HEK293T (cell line): ENCODE measurements at regions not wholly inside any gene's neighbourhood (a gene's known extent, or its start where the extent isn't known, plus 50 kb on each side); places are given as distances from the start of the nearest gene placed in this dataset.

Experiments used
- ARNT ChIP-seq: fragments of 450-650 bp; IDR thresholded peaks from 2 replicates; pipeline ENCODE4 v1.6.1; 2017; ENCODE audit warnings: mild to moderate bottlenecking
- CTBP1 ChIP-seq: fragments of 450-650 bp; IDR thresholded peaks from 2 replicates; pipeline ENCODE4 v1.6.1; 2016; ENCODE audit warnings: borderline replicate concordance
- ELF4 ChIP-seq: fragments of 450-650 bp; IDR thresholded peaks from 2 replicates; pipeline ENCODE4 v1.6.1; 2017; ENCODE audit warnings: antibody characterized with exemption
- FOXA1 ChIP-seq: fragments of 450-650 bp; IDR thresholded peaks from 2 replicates; pipeline ENCODE4 v1.6.1; 2016; ENCODE audit warnings: mild to moderate bottlenecking
- FOXK2 ChIP-seq: fragments of 450-650 bp; IDR thresholded peaks from 2 replicates; pipeline ENCODE4 v1.6.1; 2016; ENCODE audit warnings: mild to moderate bottlenecking
- FOXM1 ChIP-seq: fragments of 450-650 bp; IDR thresholded peaks from 2 replicates; pipeline ENCODE4 v1.6.1; 2017; ENCODE audit warnings: mild to moderate bottlenecking, borderline replicate concordance
- HDGF ChIP-seq: fragments of 450-650 bp; IDR thresholded peaks from 2 replicates; pipeline ENCODE4 v1.6.1; 2017; ENCODE audit warnings: antibody characterized with exemption, borderline replicate concordance
- SP1 ChIP-seq: fragments of 450-650 bp; IDR thresholded peaks from 2 replicates; pipeline ENCODE4 v1.6.1; 2017
- SUZ12 ChIP-seq: fragments of 450-650 bp; IDR thresholded peaks from 2 replicates; pipeline ENCODE4 v1.6.1; 2016; ENCODE audit warnings: mild to moderate bottlenecking
- ZNF384 ChIP-seq: fragments of 450-650 bp; IDR thresholded peaks from 2 replicates; pipeline ENCODE4 v1.6.1; 2016
- TF ChIP-seq, protein P1 (sequence below): fragments of 450-650 bp; IDR thresholded peaks from 2 replicates; pipeline ENCODE4 v1.6.1; 2016

DNA sequence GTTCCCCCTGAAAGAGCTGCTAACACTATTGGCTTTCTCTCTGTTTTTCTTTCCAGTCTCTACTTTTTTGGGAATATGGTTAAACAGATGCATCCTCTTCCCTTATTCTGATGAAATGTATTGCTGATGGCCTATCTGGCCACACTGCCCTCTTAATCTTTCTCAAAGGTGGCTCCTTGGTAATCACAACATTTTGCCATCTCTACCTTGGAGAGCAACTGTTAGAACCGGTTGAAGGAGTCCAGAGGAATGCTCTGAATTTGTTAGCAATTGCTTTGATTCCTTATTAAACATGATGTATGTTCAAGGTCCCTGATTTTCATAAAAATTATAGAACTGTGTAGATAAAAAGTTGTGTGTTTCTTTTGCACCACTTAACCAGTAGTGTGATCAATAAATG is 50.1 kb upstream of the ARID1A start:
- TF ChIP-seq FOXA1 (no peak), HDGF (no peak), FOXK2 (no peak), FOXM1 (no peak), SP1 (no peak), ELF4 (no peak), ARNT (no peak), SUZ12 (no peak), CTBP1 (no peak), ZNF384 (no peak)
- TF ChIP-seq, protein P1, sequence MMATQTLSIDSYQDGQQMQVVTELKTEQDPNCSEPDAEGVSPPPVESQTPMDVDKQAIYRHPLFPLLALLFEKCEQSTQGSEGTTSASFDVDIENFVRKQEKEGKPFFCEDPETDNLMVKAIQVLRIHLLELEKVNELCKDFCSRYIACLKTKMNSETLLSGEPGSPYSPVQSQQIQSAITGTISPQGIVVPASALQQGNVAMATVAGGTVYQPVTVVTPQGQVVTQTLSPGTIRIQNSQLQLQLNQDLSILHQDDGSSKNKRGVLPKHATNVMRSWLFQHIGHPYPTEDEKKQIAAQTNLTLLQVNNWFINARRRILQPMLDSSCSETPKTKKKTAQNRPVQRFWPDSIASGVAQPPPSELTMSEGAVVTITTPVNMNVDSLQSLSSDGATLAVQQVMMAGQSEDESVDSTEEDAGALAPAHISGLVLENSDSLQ: no peak
